C4-2B (cell line): ENCODE measurements at regions not wholly inside any gene's neighbourhood (a gene's known extent, or its start where the extent isn't known, plus 50 kb on each side); places are given as distances from the start of the nearest gene placed in this dataset.

Experiments used
- H3K27ac ChIP-seq: fragments of 450-650 bp; 2 replicates; pipeline ENCODE4 v1.5.1; 2017
- ZFX ChIP-seq: fragments of 450-650 bp; IDR thresholded peaks from 2 replicates; pipeline ENCODE4 v1.6.1; 2017
- TF ChIP-seq, protein P1 (sequence below): fragments of 450-650 bp; conservative IDR thresholded peaks from 2 replicates; pipeline ENCODE4 v1.5.1; 2017; ENCODE audit warnings: mild to moderate bottlenecking

DNA sequence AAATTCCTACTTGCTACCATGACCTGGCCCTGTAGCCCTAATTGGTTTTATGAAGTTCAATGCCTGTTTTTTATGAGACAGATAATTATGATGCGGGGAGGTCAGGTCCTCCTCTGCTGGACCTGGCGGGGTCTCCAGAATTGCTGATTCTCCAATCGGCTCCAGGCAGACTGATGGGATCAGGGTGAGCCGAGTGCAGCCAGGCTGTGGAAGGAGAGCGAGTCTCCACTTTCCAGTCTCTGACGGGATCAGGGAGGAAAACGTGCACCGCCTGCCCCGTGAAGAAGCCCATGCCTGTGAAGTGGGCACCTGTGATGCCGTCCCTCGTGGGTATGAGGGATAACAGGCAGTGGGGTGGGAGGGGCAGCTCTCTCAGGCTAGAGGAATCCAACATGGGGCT, 71.5 kb upstream of the HSPA9 start:
- TF ChIP-seq ZFX, result no peak
- TF ChIP-seq, protein P1, sequence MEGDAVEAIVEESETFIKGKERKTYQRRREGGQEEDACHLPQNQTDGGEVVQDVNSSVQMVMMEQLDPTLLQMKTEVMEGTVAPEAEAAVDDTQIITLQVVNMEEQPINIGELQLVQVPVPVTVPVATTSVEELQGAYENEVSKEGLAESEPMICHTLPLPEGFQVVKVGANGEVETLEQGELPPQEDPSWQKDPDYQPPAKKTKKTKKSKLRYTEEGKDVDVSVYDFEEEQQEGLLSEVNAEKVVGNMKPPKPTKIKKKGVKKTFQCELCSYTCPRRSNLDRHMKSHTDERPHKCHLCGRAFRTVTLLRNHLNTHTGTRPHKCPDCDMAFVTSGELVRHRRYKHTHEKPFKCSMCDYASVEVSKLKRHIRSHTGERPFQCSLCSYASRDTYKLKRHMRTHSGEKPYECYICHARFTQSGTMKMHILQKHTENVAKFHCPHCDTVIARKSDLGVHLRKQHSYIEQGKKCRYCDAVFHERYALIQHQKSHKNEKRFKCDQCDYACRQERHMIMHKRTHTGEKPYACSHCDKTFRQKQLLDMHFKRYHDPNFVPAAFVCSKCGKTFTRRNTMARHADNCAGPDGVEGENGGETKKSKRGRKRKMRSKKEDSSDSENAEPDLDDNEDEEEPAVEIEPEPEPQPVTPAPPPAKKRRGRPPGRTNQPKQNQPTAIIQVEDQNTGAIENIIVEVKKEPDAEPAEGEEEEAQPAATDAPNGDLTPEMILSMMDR, result no peak
- no peak overlapping the region for H3K27ac ChIP-seq

GRCh38 chr5:138645778-138646575, 70.8 kb upstream of the HSPA9 start:
- TF ChIP-seq ZFX, result no peak
- TF ChIP-seq, protein P1, result no peak
- no peak overlapping the region for H3K27ac ChIP-seq

- H3K27ac ChIP-seq, result no peak overlapping the region
- TF ChIP-seq, protein P1, result no peak
- no peak for TF ChIP-seq ZFX
Observed at GRCh38 chr5:138643040-138643791, 68.0 kb upstream of the HSPA9 start.

DNA sequence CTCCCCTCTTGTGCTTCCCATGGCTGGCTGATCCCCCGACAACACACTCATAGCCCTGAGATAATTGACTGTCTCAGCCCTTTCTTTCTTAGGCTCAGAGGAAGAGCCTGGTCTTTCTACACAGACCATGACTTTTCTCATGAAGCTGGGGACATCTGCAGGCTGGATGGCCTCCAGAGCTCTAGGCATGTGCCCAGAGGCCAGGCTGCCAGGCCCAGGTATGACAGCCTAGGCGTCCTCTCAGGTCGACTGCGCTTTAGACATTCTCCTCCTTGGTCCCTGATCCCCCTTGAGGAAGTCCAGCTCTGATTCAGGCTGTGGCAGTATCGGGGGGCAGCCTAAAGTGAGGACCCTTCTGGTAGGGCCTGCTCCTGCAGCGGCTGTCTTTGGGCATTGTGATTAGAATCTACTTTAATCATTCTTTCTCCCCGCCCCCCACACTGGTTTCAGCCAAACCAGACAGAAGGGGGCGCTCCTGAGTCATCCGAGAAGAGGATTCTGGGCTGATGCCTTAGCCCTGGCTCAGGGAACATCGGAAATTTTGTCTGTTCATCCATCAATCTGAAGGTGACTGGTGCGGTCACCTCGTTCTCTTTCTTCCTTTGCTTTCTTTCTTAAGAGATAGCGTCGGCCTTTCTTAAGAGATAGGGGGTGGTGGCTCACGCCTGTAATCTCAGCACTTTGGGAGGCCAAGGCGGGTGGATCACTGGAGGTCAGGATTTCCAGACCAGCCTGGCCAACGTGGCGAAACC, 66.5 kb upstream of the HSPA9 start:
- no peak overlapping the region for H3K27ac ChIP-seq
- no peak for TF ChIP-seq ZFX
- TF ChIP-seq, protein P1, result peak; percentile 96

DNA sequence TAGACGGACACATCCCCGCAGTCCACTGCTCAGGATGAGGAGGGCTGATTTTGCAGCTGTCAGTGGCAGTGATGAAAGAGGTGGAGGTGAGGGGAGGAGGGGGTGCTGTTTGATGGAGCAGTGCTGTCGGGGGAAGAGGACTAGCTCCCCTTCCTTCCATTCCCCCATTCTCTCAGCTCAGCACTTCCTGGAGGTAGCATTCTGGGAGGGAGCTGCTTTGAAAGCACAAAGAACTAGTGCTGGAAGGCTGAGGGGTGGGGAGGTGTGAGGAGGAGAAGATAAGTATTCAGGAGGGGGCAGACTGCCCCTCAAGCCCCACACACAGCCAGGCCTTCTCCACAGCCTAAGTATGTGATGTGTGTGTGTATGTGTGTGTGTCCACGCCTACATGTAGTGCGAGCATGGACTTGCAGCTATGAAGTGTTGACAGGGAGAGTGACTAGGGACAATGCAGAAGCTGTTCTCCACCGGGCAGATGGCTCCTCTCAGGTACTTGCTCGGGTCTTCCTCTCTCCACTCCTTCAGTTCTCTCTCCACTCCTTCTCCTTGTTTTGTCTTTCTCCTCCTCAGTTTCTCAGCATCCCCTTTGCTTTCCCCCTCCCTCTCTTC, 65.5 kb upstream of the HSPA9 start:
- TF ChIP-seq ZFX, result no peak
- TF ChIP-seq, protein P1, result no peak
- no peak overlapping the region for H3K27ac ChIP-seq

DNA sequence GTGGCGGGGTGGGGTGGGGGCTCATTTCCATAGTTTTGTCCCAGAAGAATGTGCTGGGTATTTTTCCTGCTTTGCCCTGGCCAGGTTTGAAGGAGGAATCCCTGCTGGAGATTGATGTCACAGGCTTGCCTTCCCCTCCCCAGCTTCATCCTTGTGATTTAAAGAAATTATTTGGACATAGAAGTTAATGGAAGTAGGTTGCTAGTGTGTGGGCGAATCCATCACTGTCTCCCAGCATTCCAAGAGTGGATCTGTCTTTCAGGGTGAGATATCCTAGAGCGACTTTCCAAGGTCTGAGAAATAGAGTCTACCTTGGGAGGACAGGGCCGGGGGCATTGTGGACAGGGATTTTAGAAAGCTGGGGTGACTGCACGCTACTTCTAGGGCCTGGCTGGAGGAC, 64.9 kb upstream of the HSPA9 start:
- no peak for TF ChIP-seq ZFX
- TF ChIP-seq, protein P1, result no peak
- no peak overlapping the region for H3K27ac ChIP-seq
